HG03066 (cell line): ENCODE measurements at regions not wholly inside any gene's neighbourhood (a gene's known extent, or its start where the extent isn't known, plus 50 kb on each side); places are given as distances from the start of the nearest gene placed in this dataset.
"Not testable (repeated sequence)": the region's sequence is repeated elsewhere in the genome, so short reads cannot be mapped to it uniquely, and the experiment has no call there.

Experiments used
- ATAC-seq: cut with Tn5 transposase; IDR thresholded peaks from one replicate; pipeline ENCODE4 v1.9.1; 2021; ENCODE audit warnings: low read depth; ENCODE audit not compliant: unreplicated experiment

GRCh38 chr1:144516172-144516571, 54.7 kb upstream of the NBPF15 start:
- ATAC-seq, result not testable (repeated sequence)

DNA sequence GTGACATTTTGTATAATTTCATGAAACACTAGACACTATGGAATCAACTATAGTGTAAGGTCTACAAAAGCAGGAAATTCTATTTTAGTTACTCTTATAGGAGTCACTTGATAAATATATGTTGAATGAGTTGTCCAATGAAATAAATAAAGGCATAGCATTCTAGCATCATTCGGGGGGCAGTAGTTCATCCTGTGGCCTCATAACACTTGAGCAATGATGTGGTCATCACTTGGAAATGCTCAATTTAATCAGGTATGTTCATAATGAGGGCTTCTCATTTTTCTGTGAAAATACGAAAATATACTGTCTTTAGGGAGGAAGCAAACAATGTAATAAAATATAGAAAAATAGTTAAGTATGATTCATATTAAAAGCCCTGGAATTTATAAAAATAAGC, 55.4 kb upstream of the NBPF15 start:
- ATAC-seq, result not testable (repeated sequence)

DNA sequence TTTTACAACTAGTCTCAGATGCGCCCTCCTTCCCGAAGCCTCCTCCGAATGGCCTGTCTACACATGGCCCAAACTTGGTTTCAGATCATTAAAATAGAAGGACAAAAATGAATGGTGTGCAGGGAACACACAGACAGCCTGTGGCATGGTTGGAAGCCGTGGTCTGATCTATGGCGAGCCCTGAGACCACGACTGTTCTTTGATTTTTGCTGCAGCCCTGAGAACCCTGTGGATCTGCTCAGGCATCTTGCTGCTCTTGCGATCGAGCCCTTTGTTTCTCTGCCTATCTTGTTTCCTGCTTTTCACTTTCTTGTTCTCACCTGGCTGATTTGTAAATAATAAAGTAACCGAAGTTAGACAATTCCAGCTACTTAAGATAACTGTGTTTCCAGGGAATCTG, 57.0 kb upstream of the NBPF15 start:
- not testable (repeated sequence) for ATAC-seq

DNA sequence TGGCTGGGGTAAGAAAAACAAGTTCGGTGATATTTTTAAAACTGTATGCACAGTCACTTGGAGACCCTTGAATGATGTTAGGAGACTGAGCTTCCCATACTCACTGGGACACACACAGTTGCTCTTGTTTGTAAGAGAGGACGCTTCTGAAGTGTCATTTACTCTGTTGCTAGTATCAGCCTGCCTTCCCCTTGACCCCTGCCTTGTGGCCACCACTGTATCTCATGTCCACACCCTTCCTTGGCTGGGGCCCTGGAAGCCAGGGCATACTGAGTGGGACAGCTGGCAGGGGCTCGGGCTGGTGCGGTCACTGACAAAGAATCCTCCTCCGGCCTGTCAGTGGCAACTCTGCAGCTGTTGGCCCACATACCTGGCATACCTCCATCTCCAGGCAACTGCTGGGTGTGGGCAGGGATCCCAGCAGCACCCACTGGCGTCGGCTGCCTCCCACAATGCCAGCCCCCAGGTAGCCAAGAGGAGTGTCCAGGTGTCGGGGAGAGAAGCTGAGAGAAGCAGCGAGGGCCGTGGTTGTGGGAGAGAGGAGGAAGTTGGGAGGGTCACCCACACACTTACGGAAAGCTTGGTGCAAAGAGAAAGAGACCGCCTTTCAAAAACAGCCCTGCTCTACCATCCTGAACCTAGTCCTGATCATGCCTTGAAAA, 58.2 kb upstream of the NBPF15 start:
- ATAC-seq, result not testable (repeated sequence)

- ATAC-seq, result peak; percentile 56
Measured at GRCh38 chr1:144523661-144524407, 62.4 kb upstream of the NBPF15 start.

- ATAC-seq, result not testable (repeated sequence)
Measured at GRCh38 chr1:144532156-144532607, 60.5 kb upstream of the PPIAL4F start.

- ATAC-seq, result not testable (repeated sequence)
Measured at GRCh38 chr1:144533480-144533879, 59.2 kb upstream of the PPIAL4F start.

DNA sequence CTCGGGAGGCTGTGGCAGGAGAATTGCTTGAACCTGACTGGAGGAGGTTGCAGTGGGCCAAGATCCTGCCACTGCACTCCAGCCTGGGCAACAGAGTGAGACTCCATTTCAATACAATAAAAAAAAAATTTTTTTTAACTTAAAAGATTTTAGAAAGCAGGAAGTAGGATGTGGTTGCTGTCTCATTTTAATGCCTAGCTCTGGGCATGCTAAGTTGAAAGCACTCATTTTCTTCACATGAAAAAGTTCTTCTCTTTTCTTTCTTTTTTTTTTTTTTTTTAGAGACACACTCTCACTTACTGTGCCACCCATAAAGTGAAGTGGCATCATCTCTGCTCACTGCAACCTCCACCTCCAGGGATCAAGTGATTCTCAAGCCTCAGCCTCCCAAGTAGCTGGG, 58.4 kb upstream of the PPIAL4F start:
- not testable (repeated sequence) for ATAC-seq

GRCh38 chr1:144536677-144537076, 56.0 kb upstream of the PPIAL4F start:
- ATAC-seq, result not testable (repeated sequence)

- not testable (repeated sequence) for ATAC-seq
Measured at GRCh38 chr1:144537234-144537633, 55.5 kb upstream of the PPIAL4F start.

- ATAC-seq, result not testable (repeated sequence)
Measured at GRCh38 chr1:144538736-144539135, 54.0 kb upstream of the PPIAL4F start.

DNA sequence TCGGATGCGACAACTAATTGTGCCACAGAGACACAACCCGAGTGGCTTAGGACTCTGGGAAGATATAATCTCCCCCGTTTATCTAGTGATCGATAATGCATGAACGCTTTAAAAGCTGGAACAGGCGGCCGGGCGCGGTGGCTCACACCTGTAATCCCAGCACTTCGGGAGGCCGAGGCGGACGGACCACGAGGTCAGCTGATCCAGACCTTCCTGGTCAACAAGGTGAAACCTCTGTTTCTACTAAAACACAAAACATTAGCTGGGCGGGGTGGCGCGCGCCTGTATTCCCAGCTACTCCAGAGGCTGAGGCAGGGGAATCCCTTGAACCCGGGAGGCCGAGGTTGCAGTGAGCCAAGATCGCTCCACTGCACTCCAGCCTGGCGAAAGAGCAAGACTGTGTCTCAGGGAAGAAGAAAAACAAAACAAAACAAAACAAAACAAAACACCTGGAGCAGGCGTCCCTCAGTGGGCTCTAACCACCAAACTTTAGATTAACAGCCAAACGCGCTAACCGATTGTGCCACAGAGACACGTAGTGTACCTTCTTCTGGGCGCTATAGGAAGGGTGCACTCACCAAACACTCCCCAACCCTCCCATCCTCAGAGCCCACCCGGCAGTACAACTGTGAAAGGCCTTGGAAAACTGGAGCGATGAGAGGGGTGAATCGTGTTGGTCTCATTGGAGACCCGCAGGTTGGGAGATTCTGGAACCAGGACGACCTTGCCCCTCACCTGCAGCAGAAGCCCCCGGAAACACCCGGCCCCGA, 53.3 kb upstream of the PPIAL4F start:
- not testable (repeated sequence) for ATAC-seq
